A673 (cell line): ENCODE measurements at regions not wholly inside any gene's neighbourhood (a gene's known extent, or its start where the extent isn't known, plus 50 kb on each side); places are given as distances from the start of the nearest gene placed in this dataset.

Source experiments
- BruUV-seq: library from RNA; stranded (reverse); fragments of 400-500 nt; replicated peaks from 2 replicates; lab custom pipeline; 2021; lab: Mats Ljungman, UMichigan
- CTCF ChIA-PET: fragments of 300-600 bp; sonication (Branson Sonifier 250); formaldehyde crosslinking; loops from one replicate; lab custom pipeline; 2022; ENCODE audit warnings: antibody characterized with exemption; lab: Charles Lee
- POLR2A ChIA-PET: fragments of 300-600 bp; sonication (Branson Sonifier 250); formaldehyde crosslinking; loops from one replicate; lab custom pipeline; 2022; ENCODE audit warnings: antibody characterized with exemption; ENCODE audit not compliant: low non-redundant PET; lab: Charles Lee
- DNase-seq: peaks from one replicate; pipeline ENCODE4 v3.0.0-alpha.2; 2015; ENCODE audit warnings: low spot score
- H3K27ac ChIP-seq: fragments of 200-600 bp; sonication (generic); 2 replicates; pipeline ENCODE4 v1.5.1; 2016; ENCODE audit warnings: mixed run types, low read depth, mild to moderate bottlenecking, mixed read lengths, antibody characterized with exemption, low read length; ENCODE audit not compliant: poor library complexity, severe bottlenecking
- H3K27me3 ChIP-seq: fragments of 200-600 bp; sonication (generic); replicated peaks from 2 replicates; pipeline ENCODE4 v1.6.1; 2017; ENCODE audit warnings: mixed run types, low read depth, mild to moderate bottlenecking, mixed read lengths, antibody characterized with exemption, low read length; ENCODE audit not compliant: insufficient read depth, poor library complexity
- H3K36me3 ChIP-seq: fragments of 200-600 bp; sonication (generic); 2 replicates; pipeline ENCODE4 v1.6.1; 2016; ENCODE audit warnings: mixed run types, mild to moderate bottlenecking, mixed read lengths, antibody characterized with exemption, low read length; ENCODE audit not compliant: insufficient read depth, poor library complexity, severe bottlenecking
- H3K4me1 ChIP-seq: fragments of 200-600 bp; sonication (generic); 2 replicates; pipeline ENCODE4 v1.6.1; 2017; ENCODE audit warnings: mixed run types, mild to moderate bottlenecking, mixed read lengths, antibody characterized with exemption, low read length; ENCODE audit not compliant: insufficient read depth, poor library complexity, severe bottlenecking
- H3K4me3 ChIP-seq: fragments of 200-600 bp; sonication (generic); 2 replicates; pipeline ENCODE4 v1.5.1; 2016; ENCODE audit warnings: low read depth, mixed run types, mild to moderate bottlenecking, mixed read lengths, low read length; ENCODE audit not compliant: poor library complexity, severe bottlenecking
- H3K9me3 ChIP-seq: fragments of 200-600 bp; sonication (generic); 2 replicates; pipeline ENCODE4 v1.6.1; 2016; ENCODE audit warnings: mixed run types, low read depth, mild to moderate bottlenecking, mixed read lengths, antibody characterized with exemption, low read length; ENCODE audit not compliant: poor library complexity, severe bottlenecking
- CTCF ChIP-seq: fragments of 300-800, 200-600 bp; sonication (generic); conservative IDR thresholded peaks from 2 replicates; pipeline ENCODE4 v1.5.1; 2017; ENCODE audit warnings: low read depth, mild to moderate bottlenecking, antibody characterized with exemption, low read length, moderate library complexity, mixed read lengths
- EZH2 ChIP-seq: fragments of 200-600 bp; sonication (generic); IDR thresholded peaks from 2 replicates; pipeline ENCODE4 v1.6.1; 2017; ENCODE audit warnings: borderline replicate concordance, low read depth, mild to moderate bottlenecking, mixed read lengths, antibody characterized with exemption, low read length; ENCODE audit not compliant: poor library complexity, severe bottlenecking
- intact Hi-C: fragments of 100-400 bp; cut with micrococcal nuclease; formaldehyde crosslinking; loops from one replicate; pipeline ENCODE4 v1.10.0; 2022; ENCODE audit not compliant: unreplicated experiment

GRCh38 chr2:182650704-182651103, 65.4 kb upstream of the DNAJC10 start:
- CTCF ChIA-PET: no interaction called here
- TF ChIP-seq EZH2 (no peak), CTCF (peak; percentile 60)
- Histone ChIP-seq H3K9me3 (no peaks in the 10 kb centered on the region), H3K27ac (no peak overlapping the region), H3K36me3 (no peaks in the 10 kb centered on the region), H3K4me1 (peaks cover 17% of the 10 kb centered on the region), H3K4me3 (no peak overlapping the region), H3K27me3 (no peaks in the 10 kb centered on the region)
- BruUV-seq: no TSS peak
- intact Hi-C loops: loop anchor here (2.0 to 10.0 kb wide), 6 partner anchors 332 to 1546 kb away; no protein-coding TSS in a partner anchor
- peak; percentile 85 for DNase-seq
- POLR2A ChIA-PET: no interaction called here

- Histone ChIP-seq H3K27me3 (no peaks in the 10 kb centered on the region), H3K4me3 (no peak overlapping the region), H3K36me3 (no peaks in the 10 kb centered on the region), H3K27ac (no peak overlapping the region), H3K4me1 (peaks cover 17% of the 10 kb centered on the region), H3K9me3 (no peaks in the 10 kb centered on the region)
- intact Hi-C loops: loop anchor here (5.0 to 10.0 kb wide), 5 partner anchors 330 to 1548 kb away; no protein-coding TSS in a partner anchor
- BruUV-seq: no TSS peak
- ChIA-PET POLR2A (no interaction called here), CTCF (no interaction called here)
- no peak for DNase-seq
- no peak for TF ChIP-seq CTCF
- TF ChIP-seq EZH2: no peak
These were observed 63.7 kb upstream of the DNAJC10 start for GRCh38 chr2:182652326-182652725.

GRCh38 chr2:182655750-182656149, 60.3 kb upstream of the DNAJC10 start:
- no peak for DNase-seq
- POLR2A ChIA-PET: no interaction called here
- Histone ChIP-seq H3K27ac (no peak overlapping the region), H3K4me3 (no peak overlapping the region), H3K36me3 (no peaks in the 10 kb centered on the region), H3K9me3 (no peaks in the 10 kb centered on the region), H3K27me3 (no peaks in the 10 kb centered on the region), H3K4me1 (peaks cover 6% of the 10 kb centered on the region)
- BruUV-seq: no TSS peak
- intact Hi-C loops: loop anchor here (10.0 kb wide), 1 partner anchor 1551 kb away; no protein-coding TSS in a partner anchor
- TF ChIP-seq EZH2 (no peak), CTCF (no peak)
- CTCF ChIA-PET: no interaction called here
